Left ventricle myocardium inferior (tissue), 1 donor: ENCODE measurements at regions not wholly inside any gene's neighbourhood (a gene's known extent, or its start where the extent isn't known, plus 50 kb on each side); places are given as distances from the start of the nearest gene placed in this dataset.

Experiments
- DNase-seq: peaks from one replicate; pipeline ENCODE4 v3.0.0-alpha.2; 2020
- H3K27ac ChIP-seq: fragments of 200-600 bp; replicated peaks from 2 replicates; pipeline ENCODE4 v1.8.0; 2021
- H3K27me3 ChIP-seq: fragments of 200-600 bp; 2 replicates; pipeline ENCODE4 v1.8.0; 2021; ENCODE audit warnings: low read depth
- H3K36me3 ChIP-seq: fragments of 200-600 bp; 2 replicates; pipeline ENCODE4 v1.8.0; 2021
- H3K4me1 ChIP-seq: fragments of 200-600 bp; 2 replicates; pipeline ENCODE4 v1.8.0; 2021
- H3K4me3 ChIP-seq: fragments of 200-600 bp; 2 replicates; pipeline ENCODE4 v1.8.0; 2021; ENCODE audit warnings: mild to moderate bottlenecking, moderate library complexity
- H3K9me3 ChIP-seq: fragments of 200-600 bp; replicated peaks from 2 replicates; pipeline ENCODE4 v1.8.0; 2021
- CTCF ChIP-seq: fragments of 200-600 bp; IDR thresholded peaks from 2 replicates; pipeline ENCODE4 v1.8.0; 2021; ENCODE audit warnings: antibody characterized with exemption, mild to moderate bottlenecking, borderline replicate concordance
- intact Hi-C: fragments of 100-400 bp; cut with micrococcal nuclease; formaldehyde crosslinking; loops from one replicate; pipeline ENCODE4 v1.11.0; 2022
- donor health status: DM: no; HTN: yes; CAD: no; lungs with severe emphysema.

GRCh38 chr6:97790926-97791590 lies 508.0 kb upstream of the MMS22L start:
- H3K4me3 ChIP-seq, result no peak overlapping the region
- H3K36me3 ChIP-seq, result no peaks in the 10 kb centered on the region
- no peaks in the 10 kb centered on the region for H3K4me1 ChIP-seq
- DNase-seq, result no peak
- H3K27me3 ChIP-seq, result no peaks in the 10 kb centered on the region
- no peak for TF ChIP-seq CTCF
- intact Hi-C loops, result no loop called here
- H3K9me3 ChIP-seq, result peaks cover 10% of the 10 kb centered on the region
- no peak overlapping the region for H3K27ac ChIP-seq

- TF ChIP-seq CTCF, result no peak
- H3K27ac ChIP-seq, result no peak overlapping the region
- no peaks in the 10 kb centered on the region for H3K27me3 ChIP-seq
- DNase-seq, result no peak
- no peaks in the 10 kb centered on the region for H3K9me3 ChIP-seq
- H3K36me3 ChIP-seq, result no peaks in the 10 kb centered on the region
- intact Hi-C loops, result no loop called here
- H3K4me3 ChIP-seq, result no peak overlapping the region
- H3K4me1 ChIP-seq, result no peaks in the 10 kb centered on the region
Observed at GRCh38 chr6:97805596-97805995, 522.6 kb upstream of the MMS22L start.

GRCh38 chr6:97812940-97813339 lies 529.9 kb upstream of the MMS22L start:
- no peak overlapping the region for H3K27ac ChIP-seq
- intact Hi-C loops, result no loop called here
- no peak overlapping the region for H3K4me3 ChIP-seq
- no peaks in the 10 kb centered on the region for H3K4me1 ChIP-seq
- no peaks in the 10 kb centered on the region for H3K9me3 ChIP-seq
- DNase-seq, result no peak
- TF ChIP-seq CTCF, result no peak
- no peaks in the 10 kb centered on the region for H3K36me3 ChIP-seq
- H3K27me3 ChIP-seq, result no peaks in the 10 kb centered on the region

GRCh38 chr6:97813889-97814567 lies 531.0 kb upstream of the MMS22L start:
- TF ChIP-seq CTCF, result no peak
- Histone ChIP-seq H3K27ac (no peak overlapping the region), H3K36me3 (no peaks in the 10 kb centered on the region), H3K27me3 (no peaks in the 10 kb centered on the region), H3K4me1 (no peaks in the 10 kb centered on the region), H3K9me3 (no peaks in the 10 kb centered on the region), H3K4me3 (no peak overlapping the region)
- intact Hi-C loops, result no loop called here
- no peak for DNase-seq

GRCh38 chr6:97815301-97815812 lies 532.3 kb upstream of the MMS22L start:
- Histone ChIP-seq H3K4me1 (no peaks in the 10 kb centered on the region), H3K4me3 (no peak overlapping the region), H3K9me3 (no peaks in the 10 kb centered on the region), H3K27me3 (no peaks in the 10 kb centered on the region), H3K36me3 (no peaks in the 10 kb centered on the region), H3K27ac (no peak overlapping the region)
- no peak for TF ChIP-seq CTCF
- no peak for DNase-seq
- intact Hi-C loops, result no loop called here
